K562 (cell line): ENCODE measurements at regions not wholly inside any gene's neighbourhood (a gene's known extent, or its start where the extent isn't known, plus 50 kb on each side); places are given as distances from the start of the nearest gene placed in this dataset.
A peak's percentile ranks its signal among the peaks of the same experiment; 100 is the strongest.

ENCODE experiments used
- AFF1 ChIP-seq, 2 experiments: fragments of 450-650 bp; IDR thresholded peaks; 2 replicates each; pipeline ENCODE4 v1.6.1; 2018; ENCODE audit warnings: mild to moderate bottlenecking in 2 of 2, low read depth in 1 of 2; ENCODE audit not compliant: partially characterized antibody in 2 of 2
- CCNT2 ChIP-seq: IDR thresholded peaks from 2 replicates; pipeline ENCODE4 v1.6.1; 2011; ENCODE audit warnings: borderline replicate concordance, low read depth, mild to moderate bottlenecking, moderate library complexity, mixed read lengths, low read length; ENCODE audit not compliant: insufficient read length; ENCODE audit errors: extremely low read depth
- CREM ChIP-seq: IDR thresholded peaks from 2 replicates; pipeline ENCODE4 v1.6.1; 2014; ENCODE audit warnings: antibody characterized with exemption, low read depth
- E2F4 ChIP-seq: sonication (generic); formaldehyde crosslinking; IDR thresholded peaks from 2 replicates; pipeline ENCODE4 v1.8.0; 2022; ENCODE audit warnings: mild to moderate bottlenecking, low read depth, missing genetic modification reagents
- ELF1 ChIP-seq: fragments of 200-800 bp; sonication (Bioruptor generic); IDR thresholded peaks from 2 replicates; pipeline ENCODE4 v1.6.1; 2016; ENCODE audit warnings: missing genetic modification characterization, missing compliant biosample characterization
- HNRNPK ChIP-seq: fragments of 200-400 bp; formaldehyde crosslinking; IDR thresholded peaks from one replicate; pipeline ENCODE4 v1.6.1; 2018; ENCODE audit warnings: mild to moderate bottlenecking, low read depth, low read length; ENCODE audit not compliant: poor library complexity, severe bottlenecking
- HNRNPLL ChIP-seq: fragments of 200-400 bp; formaldehyde crosslinking; IDR thresholded peaks from 2 replicates; pipeline ENCODE4 v1.6.1; 2017; ENCODE audit warnings: low read length, low read depth, mild to moderate bottlenecking; ENCODE audit not compliant: poor library complexity, severe bottlenecking
- MAX ChIP-seq: sonication (generic); formaldehyde crosslinking; IDR thresholded peaks from 2 replicates; pipeline ENCODE4 v1.9.0; 2022; ENCODE audit warnings: mild to moderate bottlenecking, missing genetic modification reagents
- RBM22 ChIP-seq: fragments of 200-400 bp; formaldehyde crosslinking; IDR thresholded peaks from 2 replicates; pipeline ENCODE4 v1.6.1; 2018; ENCODE audit warnings: low read length, low read depth; ENCODE audit not compliant: poor library complexity, severe bottlenecking
- RCOR1 ChIP-seq, 2 experiments: IDR thresholded peaks; 2 replicates each; pipeline ENCODE4 v1.6.1; 2012; ENCODE audit warnings: low read depth in 2 of 2, low read length in 2 of 2, borderline replicate concordance in 1 of 2, improper control_type of control experiment in 1 of 2
- SIN3A ChIP-seq, 2 experiments: fragments of 150-350 bp in 1 of 2; IDR thresholded peaks; 2 replicates each; pipeline ENCODE4 v1.6.1; 2011 to 2016; ENCODE audit warnings: borderline replicate concordance in 2 of 2, low read depth in 2 of 2, low read length in 2 of 2, mild to moderate bottlenecking in 2 of 2, moderate library complexity in 2 of 2; ENCODE audit not compliant: control insufficient read depth in 1 of 2
- STAT5A ChIP-seq: IDR thresholded peaks from 2 replicates; pipeline ENCODE4 v1.6.1; 2012; ENCODE audit warnings: low read length, inconsistent platforms, borderline replicate concordance
- YY1 ChIP-seq, 3 experiments: IDR thresholded peaks; 2 replicates each; pipeline ENCODE4 v1.6.1; 2011; ENCODE audit warnings: low read length in 2 of 3, mild to moderate bottlenecking in 2 of 3, moderate library complexity in 2 of 3, borderline replicate concordance in 1 of 3, control low read depth in 1 of 3, low read depth in 1 of 3; ENCODE audit not compliant: insufficient read depth in 3 of 3, insufficient replicate concordance in 2 of 3, control insufficient read depth in 1 of 3, insufficient read length in 1 of 3; ENCODE audit errors: extremely low read depth in 1 of 3
- ZBTB7A ChIP-seq: IDR thresholded peaks from 2 replicates; pipeline ENCODE4 v1.6.1; 2011; ENCODE audit warnings: low read depth, mild to moderate bottlenecking, low read length, moderate library complexity, borderline replicate concordance; ENCODE audit not compliant: control insufficient read depth
- ZNF408 ChIP-seq: fragments of 250-450 bp; sonication (Bioruptor Pico); IDR thresholded peaks from 2 replicates; pipeline ENCODE4 v1.4.0; 2020; ENCODE audit warnings: low read depth, mild to moderate bottlenecking, moderate library complexity
- TF ChIP-seq, protein P1 (sequence below): sonication (generic); formaldehyde crosslinking; IDR thresholded peaks from 2 replicates; pipeline ENCODE4 v1.8.0; 2022; ENCODE audit warnings: mild to moderate bottlenecking, missing genetic modification reagents
- TF ChIP-seq, protein P2 (sequence below): fragments of 450-650 bp; IDR thresholded peaks from 2 replicates; pipeline ENCODE4 v1.6.1; 2016

DNA sequence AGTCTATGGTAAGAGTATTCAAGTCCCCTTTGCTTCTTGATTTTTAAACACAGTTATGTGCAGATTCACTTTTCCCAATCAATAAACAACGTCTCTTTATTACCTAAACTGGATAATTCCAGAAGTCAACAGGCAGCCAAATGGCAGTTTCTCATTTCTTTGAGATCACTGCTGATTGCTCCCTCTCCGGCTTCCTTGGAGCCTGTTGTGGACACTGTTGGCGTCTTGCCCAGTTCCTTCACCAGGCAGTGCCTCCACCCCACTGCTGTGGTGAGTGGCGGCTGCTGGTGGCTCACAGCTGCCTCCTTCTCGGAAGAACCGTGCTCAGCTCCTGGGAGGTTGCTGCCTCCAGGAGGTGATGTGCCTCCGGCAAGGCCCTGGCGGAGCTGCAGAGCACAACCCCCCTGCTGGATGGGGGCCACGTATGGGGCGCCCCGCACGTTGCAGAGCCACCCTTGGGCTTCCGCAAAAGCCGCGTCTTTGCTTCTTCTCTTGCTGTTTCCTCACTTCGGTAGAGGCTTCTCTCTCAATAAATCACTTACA, 105.1 kb upstream of the CNKSR3 start (continued):
- TF ChIP-seq MAX (CRISPR knock-in tag) (peak; percentile 83), STAT5A (peak; percentile 40), CCNT2 (peak; percentile 34), AFF1 (IDR thresholded peaks at IDR 0.05; ENCODE audit: low read depth in 1 of 2, partially characterized antibody in 2 of 2) (peak in 1 of 2 experiments; percentile 58), YY1 (IDR thresholded peaks at IDR 0.05; ENCODE audit: borderline replicate concordance in 1 of 3, control insufficient read depth in 1 of 3, extremely low read depth in 1 of 3, insufficient read depth in 3 of 3, insufficient read length in 1 of 3, insufficient replicate concordance in 2 of 3, low read depth in 1 of 3, low read length in 2 of 3) (peak in 2 of 3 experiments; percentile 19 to 38), E2F4 (CRISPR knock-in tag) (0 out of 2 replicates have a peak, but pooled peaks have one; percentile 45), HNRNPLL (peak; percentile 93), ZBTB7A (peak; percentile 90; the same call in 1 of the 2 replicates), RBM22 (no peak), CREM (peak; percentile 59), SIN3A (IDR thresholded peaks at IDR 0.05; ENCODE audit: borderline replicate concordance in 2 of 2, control insufficient read depth in 1 of 2, low read depth in 2 of 2, low read length in 2 of 2) (peak in 1 of 2 experiments; percentile 37; a peak in 1 of 4 replicates), ZNF408 (CRISPR knock-in tag) (no peak), RCOR1 (IDR thresholded peaks at IDR 0.05; ENCODE audit: borderline replicate concordance in 1 of 2, low read depth in 2 of 2, low read length in 2 of 2) (peak; percentile 60 to 84), HNRNPK (no peak), ELF1 (peak; percentile 55; the same call in 1 of the 2 replicates)
- TF ChIP-seq, protein P1, sequence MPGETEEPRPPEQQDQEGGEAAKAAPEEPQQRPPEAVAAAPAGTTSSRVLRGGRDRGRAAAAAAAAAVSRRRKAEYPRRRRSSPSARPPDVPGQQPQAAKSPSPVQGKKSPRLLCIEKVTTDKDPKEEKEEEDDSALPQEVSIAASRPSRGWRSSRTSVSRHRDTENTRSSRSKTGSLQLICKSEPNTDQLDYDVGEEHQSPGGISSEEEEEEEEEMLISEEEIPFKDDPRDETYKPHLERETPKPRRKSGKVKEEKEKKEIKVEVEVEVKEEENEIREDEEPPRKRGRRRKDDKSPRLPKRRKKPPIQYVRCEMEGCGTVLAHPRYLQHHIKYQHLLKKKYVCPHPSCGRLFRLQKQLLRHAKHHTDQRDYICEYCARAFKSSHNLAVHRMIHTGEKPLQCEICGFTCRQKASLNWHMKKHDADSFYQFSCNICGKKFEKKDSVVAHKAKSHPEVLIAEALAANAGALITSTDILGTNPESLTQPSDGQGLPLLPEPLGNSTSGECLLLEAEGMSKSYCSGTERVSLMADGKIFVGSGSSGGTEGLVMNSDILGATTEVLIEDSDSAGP: 0 out of 2 replicates have a peak, but pooled peaks have one; percentile 56
- TF ChIP-seq, protein P2, sequence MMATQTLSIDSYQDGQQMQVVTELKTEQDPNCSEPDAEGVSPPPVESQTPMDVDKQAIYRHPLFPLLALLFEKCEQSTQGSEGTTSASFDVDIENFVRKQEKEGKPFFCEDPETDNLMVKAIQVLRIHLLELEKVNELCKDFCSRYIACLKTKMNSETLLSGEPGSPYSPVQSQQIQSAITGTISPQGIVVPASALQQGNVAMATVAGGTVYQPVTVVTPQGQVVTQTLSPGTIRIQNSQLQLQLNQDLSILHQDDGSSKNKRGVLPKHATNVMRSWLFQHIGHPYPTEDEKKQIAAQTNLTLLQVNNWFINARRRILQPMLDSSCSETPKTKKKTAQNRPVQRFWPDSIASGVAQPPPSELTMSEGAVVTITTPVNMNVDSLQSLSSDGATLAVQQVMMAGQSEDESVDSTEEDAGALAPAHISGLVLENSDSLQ: peak; percentile 89
